NCI-H510A treated with DMSO at 0.1 percent for 48 hours (cell line): ENCODE measurements at regions not wholly inside any gene's neighbourhood (a gene's known extent, or its start where the extent isn't known, plus 50 kb on each side); places are given as distances from the start of the nearest gene placed in this dataset.
"Not testable (repeated sequence)": the region's sequence is repeated elsewhere in the genome, so short reads cannot be mapped to it uniquely, and the experiment has no call there.

Source experiments
- DNase-seq: peaks from one replicate; lab custom pipeline; 2025; lab: John Stamatoyannopoulos, UW

- DNase-seq: no peak
Measured at GRCh38 chr1:102174259-102174863, 177.6 kb upstream of the OLFM3 start.

- DNase-seq: no peak
Measured at GRCh38 chr1:102172200-102172599, 175.5 kb upstream of the OLFM3 start.

- DNase-seq: peak; percentile 64
Measured at GRCh38 chr1:102163799-102164198, 167.1 kb upstream of the OLFM3 start.

GRCh38 chr1:102151242-102151641 lies 154.5 kb upstream of the OLFM3 start:
- no peak for DNase-seq

GRCh38 chr1:102120910-102121309 lies 124.2 kb upstream of the OLFM3 start:
- peak; percentile 72 for DNase-seq

GRCh38 chr1:102118150-102118549 lies 121.4 kb upstream of the OLFM3 start:
- DNase-seq: no peak

- no peak for DNase-seq
Measured at GRCh38 chr1:102110586-102110985, 113.9 kb upstream of the OLFM3 start.

- DNase-seq: not testable (repeated sequence)
Measured at GRCh38 chr1:102109493-102109892, 112.8 kb upstream of the OLFM3 start.

- DNase-seq: no peak
Measured at GRCh38 chr1:102107441-102107840, 110.7 kb upstream of the OLFM3 start.

- DNase-seq: no peak
Measured at GRCh38 chr1:102105931-102106550, 109.3 kb upstream of the OLFM3 start.

- no peak for DNase-seq
Measured at GRCh38 chr1:102103646-102104045, 106.9 kb upstream of the OLFM3 start.

GRCh38 chr1:102102276-102102780 lies 105.6 kb upstream of the OLFM3 start:
- DNase-seq: no peak

- DNase-seq: no peak
Measured at GRCh38 chr1:102100666-102101065, 103.9 kb upstream of the OLFM3 start.

GRCh38 chr1:102099916-102100315 lies 103.2 kb upstream of the OLFM3 start:
- no peak for DNase-seq

GRCh38 chr1:102098536-102098935 lies 101.8 kb upstream of the OLFM3 start:
- no peak for DNase-seq

- no peak for DNase-seq
Measured at GRCh38 chr1:102098081-102098480, 101.4 kb upstream of the OLFM3 start.

GRCh38 chr1:102097451-102097850 lies 100.7 kb upstream of the OLFM3 start:
- peak; percentile 6 for DNase-seq

- DNase-seq: no peak
Measured at GRCh38 chr1:102096162-102096561, 99.4 kb upstream of the OLFM3 start.

GRCh38 chr1:102089791-102090190 lies 93.1 kb upstream of the OLFM3 start:
- DNase-seq: no peak

GRCh38 chr1:102085896-102086295 lies 89.2 kb upstream of the OLFM3 start:
- DNase-seq: no peak

- DNase-seq: no peak
Measured at GRCh38 chr1:102084771-102085535, 88.2 kb upstream of the OLFM3 start.

- DNase-seq: no peak
Measured at GRCh38 chr1:102083192-102083591, 86.5 kb upstream of the OLFM3 start.

- DNase-seq: no peak
Measured at GRCh38 chr1:102074874-102075273, 78.1 kb upstream of the OLFM3 start.
